Endothelial cell of umbilical vein (primary cell): ENCODE measurements at regions not wholly inside any gene's neighbourhood (a gene's known extent, or its start where the extent isn't known, plus 50 kb on each side); places are given as distances from the start of the nearest gene placed in this dataset.

Experiments used
- BruUV-seq: library from RNA; stranded (reverse); fragments of 400-500 nt; replicated peaks from 2 replicates; lab custom pipeline; 2021; lab: Mats Ljungman, UMichigan
- CTCF ChIA-PET: fragments of 300-600, 350-600 bp; sonication (Branson Sonifier 250); formaldehyde crosslinking; loops from one replicate; lab custom pipeline; 2021; ENCODE audit warnings: antibody characterized with exemption, inconsistent platforms; lab: Charles Lee
- POLR2A ChIA-PET: fragments of 300-600, 350-600 bp; sonication (Branson Sonifier 250); formaldehyde crosslinking; loops from one replicate; lab custom pipeline; 2021; ENCODE audit warnings: antibody characterized with exemption, inconsistent platforms; lab: Charles Lee
- DNase-seq: peaks from one replicate; pipeline ENCODE4 v3.0.0-alpha.2; 2011; ENCODE audit warnings: low read depth, low spot score
- FAIRE-seq: peaks from 2 replicates; lab custom pipeline; 2011; peaks lifted over from hg19 to GRCh38; lab: Jason Lieb, UNC
- H2AFZ ChIP-seq: 2 replicates; pipeline ENCODE4 v1.6.0; 2012; ENCODE audit warnings: low read depth, low read length, control low read depth, inconsistent platforms
- H3K27ac ChIP-seq: 2 replicates; pipeline ENCODE4 v1.5.1; 2011; ENCODE audit warnings: low read depth, mild to moderate bottlenecking, control low read depth, low read length, moderate library complexity; ENCODE audit not compliant: insufficient read depth
- H3K27me3 ChIP-seq, 2 experiments: 2 replicates each; pipeline versions ENCODE4 v1.6.0 to v1.6.1; 2011; ENCODE audit warnings: low read length in 2 of 2, mixed read lengths in 1 of 2; ENCODE audit not compliant: control insufficient read depth in 2 of 2, insufficient read depth in 2 of 2
- H3K36me3 ChIP-seq, 2 experiments: 2 replicates in 1 of 2; 3 replicates in 1 of 2; pipeline ENCODE4 v1.5.1; 2011; ENCODE audit warnings: low read length in 2 of 2, mild to moderate bottlenecking in 1 of 2, moderate library complexity in 1 of 2; ENCODE audit not compliant: control insufficient read depth in 2 of 2, insufficient read depth in 2 of 2; ENCODE audit errors: extremely low read depth in 1 of 2
- H3K4me1 ChIP-seq: 3 replicates; pipeline ENCODE4 v1.5.1; 2011; ENCODE audit warnings: mild to moderate bottlenecking, low read length; ENCODE audit not compliant: control insufficient read depth, insufficient read depth; ENCODE audit errors: extremely low read depth
- H3K4me2 ChIP-seq: 2 replicates; pipeline ENCODE4 v1.6.1; 2011; ENCODE audit warnings: low read length, control low read depth, mixed read lengths; ENCODE audit not compliant: insufficient read depth
- H3K4me3 ChIP-seq, 3 experiments: fragments of 200-600 bp in 1 of 3; sonication (generic), shearing (Covaris generic) in 1 of 3; replicated peaks in 1 of 3; 2 replicates each; pipeline ENCODE4 v1.5.1; 2011 to 2016; ENCODE audit warnings: control low read depth in 3 of 3, low read length in 3 of 3, mild to moderate bottlenecking in 2 of 3, inconsistent platforms in 1 of 3, low read depth in 1 of 3, moderate library complexity in 1 of 3; ENCODE audit not compliant: insufficient read depth in 1 of 3
- H3K79me2 ChIP-seq: 2 replicates; pipeline ENCODE4 v1.6.0; 2012; ENCODE audit warnings: low read length, inconsistent platforms; ENCODE audit not compliant: control insufficient read depth, insufficient read depth
- H3K9ac ChIP-seq: replicated peaks from 2 replicates; pipeline ENCODE3; 2011; ENCODE audit warnings: low read length, control low read depth; ENCODE audit not compliant: insufficient read depth; ENCODE audit errors: extremely low read depth
- H3K9me1 ChIP-seq: replicated peaks from 3 replicates; pipeline ENCODE4 v1.6.0; 2011; ENCODE audit warnings: mild to moderate bottlenecking, low read length; ENCODE audit not compliant: control insufficient read depth, insufficient read depth; ENCODE audit errors: extremely low read depth
- H3K9me3 ChIP-seq: replicated peaks from 2 replicates; pipeline ENCODE4 v1.5.1; 2012; ENCODE audit warnings: low read length, inconsistent platforms; ENCODE audit not compliant: control insufficient read depth, insufficient read depth
- H4K20me1 ChIP-seq: replicated peaks from 2 replicates; pipeline ENCODE3; 2011; ENCODE audit warnings: mild to moderate bottlenecking, low read length; ENCODE audit not compliant: control insufficient read depth, insufficient read depth; ENCODE audit errors: extremely low read depth
- EZH2 ChIP-seq: IDR thresholded peaks from 2 replicates; pipeline ENCODE4 v1.6.1; 2012; ENCODE audit warnings: borderline replicate concordance, low read depth, mild to moderate bottlenecking, moderate library complexity, low read length, inconsistent platforms; ENCODE audit not compliant: severe bottlenecking
- FOS ChIP-seq: IDR thresholded peaks from 2 replicates; pipeline ENCODE4 v1.6.1; 2011; ENCODE audit warnings: mild to moderate bottlenecking, low read length, moderate library complexity, borderline replicate concordance; ENCODE audit not compliant: insufficient read depth
- GATA2 ChIP-seq: IDR thresholded peaks from 2 replicates; pipeline ENCODE4 v1.7.0; 2011; ENCODE audit warnings: low read depth, mild to moderate bottlenecking, moderate library complexity, mixed read lengths, low read length; ENCODE audit not compliant: insufficient read length, insufficient read depth
- JUN ChIP-seq: IDR thresholded peaks from 2 replicates; pipeline ENCODE4 v1.6.1; 2011; ENCODE audit warnings: borderline replicate concordance, low read depth; ENCODE audit not compliant: insufficient read length, insufficient read depth
- MYC ChIP-seq: IDR thresholded peaks from one replicate; pipeline ENCODE4 v1.6.1; 2011; ENCODE audit warnings: mild to moderate bottlenecking, low read depth, low read length
- POLR2A ChIP-seq: IDR thresholded peaks from 2 replicates; pipeline ENCODE4 v1.6.1; 2012; ENCODE audit warnings: low read depth, mild to moderate bottlenecking, control low read depth, low read length
- POLR2AphosphoS5 ChIP-seq: IDR thresholded peaks from 2 replicates; pipeline ENCODE4 v1.6.1; 2012; ENCODE audit warnings: low read depth, mild to moderate bottlenecking, control low read depth, low read length, moderate library complexity; ENCODE audit not compliant: insufficient read depth
- dilution Hi-C: fragments of 300-500 bp; cut with MboI; formaldehyde crosslinking; loops from one replicate; pipeline ENCODE4 v1.15.0; 2019; ENCODE audit warnings: low sequenced_read_pairs; ENCODE audit not compliant: extremely low pct_ligation_motif_present
- intact Hi-C: fragments of 100-400 bp; cut with micrococcal nuclease; formaldehyde crosslinking; loops from one replicate; pipeline ENCODE4 v1.10.0; 2022
- TF ChIP-seq, protein P1 (sequence below): IDR thresholded peaks from 2 replicates; pipeline ENCODE4 v1.6.1; 2011; ENCODE audit not compliant: insufficient read depth, insufficient read length
- TF ChIP-seq, protein P2 (sequence below), 2 donors: IDR thresholded peaks; 1 replicate in 1 of 2; 2 replicates in 1 of 2; pipeline ENCODE4 v1.5.1; 2011; ENCODE audit warnings: low read length in 2 of 2, mild to moderate bottlenecking in 2 of 2, moderate library complexity in 2 of 2, control low read depth in 1 of 2, inconsistent platforms in 1 of 2, low read depth in 1 of 2; ENCODE audit not compliant: insufficient read depth in 1 of 2; ENCODE audit errors: extremely low read depth in 1 of 2

DNA sequence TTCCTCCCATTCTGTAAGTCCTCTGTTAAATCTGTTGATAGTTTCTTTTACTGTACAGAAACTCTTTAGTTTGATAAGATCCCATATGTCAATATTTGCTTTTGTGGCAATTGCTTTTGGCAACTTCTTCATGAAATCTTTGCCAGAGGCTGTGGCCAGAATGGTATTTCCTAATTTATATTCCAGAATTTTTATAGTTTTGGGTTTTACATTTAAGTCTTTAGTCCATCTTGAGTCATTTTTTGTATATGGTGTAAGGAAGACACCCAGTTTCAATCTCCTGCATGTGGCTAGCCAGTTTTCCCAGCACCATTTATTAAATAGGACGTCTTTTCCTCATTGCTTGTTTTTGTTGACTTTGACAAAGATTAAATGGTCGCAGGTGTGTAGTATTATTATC lies 372.4 kb upstream of the CADM2 start:
- no peaks in the 10 kb centered on the region for H4K20me1 ChIP-seq
- ChIA-PET POLR2A (no interaction called here), CTCF (no interaction called here)
- DNase-seq (no peak), FAIRE-seq (no peak)
- BruUV-seq, result no TSS peak
- no peak overlapping the region for H3K27ac ChIP-seq
- dilution Hi-C loops (no loop called here), intact Hi-C loops (no loop called here)
- H3K9ac ChIP-seq, result no peak overlapping the region
- no peak overlapping the region for H2AFZ ChIP-seq
- no peaks in the 10 kb centered on the region for H3K79me2 ChIP-seq
- H3K9me3 ChIP-seq, result peaks cover 5% of the 10 kb centered on the region
- H3K9me1 ChIP-seq, result no peaks in the 10 kb centered on the region
- H3K4me3 ChIP-seq, result no peak overlapping the region
- no peak for TF ChIP-seq POLR2A
- TF ChIP-seq GATA2, result no peak
- TF ChIP-seq JUN, result no peak
- TF ChIP-seq, protein P1, sequence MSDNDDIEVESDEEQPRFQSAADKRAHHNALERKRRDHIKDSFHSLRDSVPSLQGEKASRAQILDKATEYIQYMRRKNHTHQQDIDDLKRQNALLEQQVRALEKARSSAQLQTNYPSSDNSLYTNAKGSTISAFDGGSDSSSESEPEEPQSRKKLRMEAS, result no peak
- TF ChIP-seq, protein P2, sequence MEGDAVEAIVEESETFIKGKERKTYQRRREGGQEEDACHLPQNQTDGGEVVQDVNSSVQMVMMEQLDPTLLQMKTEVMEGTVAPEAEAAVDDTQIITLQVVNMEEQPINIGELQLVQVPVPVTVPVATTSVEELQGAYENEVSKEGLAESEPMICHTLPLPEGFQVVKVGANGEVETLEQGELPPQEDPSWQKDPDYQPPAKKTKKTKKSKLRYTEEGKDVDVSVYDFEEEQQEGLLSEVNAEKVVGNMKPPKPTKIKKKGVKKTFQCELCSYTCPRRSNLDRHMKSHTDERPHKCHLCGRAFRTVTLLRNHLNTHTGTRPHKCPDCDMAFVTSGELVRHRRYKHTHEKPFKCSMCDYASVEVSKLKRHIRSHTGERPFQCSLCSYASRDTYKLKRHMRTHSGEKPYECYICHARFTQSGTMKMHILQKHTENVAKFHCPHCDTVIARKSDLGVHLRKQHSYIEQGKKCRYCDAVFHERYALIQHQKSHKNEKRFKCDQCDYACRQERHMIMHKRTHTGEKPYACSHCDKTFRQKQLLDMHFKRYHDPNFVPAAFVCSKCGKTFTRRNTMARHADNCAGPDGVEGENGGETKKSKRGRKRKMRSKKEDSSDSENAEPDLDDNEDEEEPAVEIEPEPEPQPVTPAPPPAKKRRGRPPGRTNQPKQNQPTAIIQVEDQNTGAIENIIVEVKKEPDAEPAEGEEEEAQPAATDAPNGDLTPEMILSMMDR (IDR thresholded peaks at IDR 0.05; ENCODE audit: extremely low read depth in 1 of 2, insufficient read depth in 1 of 2, low read depth in 1 of 2, low read length in 2 of 2), result no peak
- no peak for TF ChIP-seq MYC
- no peak overlapping the region for H3K4me2 ChIP-seq
- no peaks in the 10 kb centered on the region for H3K27me3 ChIP-seq
- H3K36me3 ChIP-seq, result no peaks in the 10 kb centered on the region
- no peaks in the 10 kb centered on the region for H3K4me1 ChIP-seq

DNA sequence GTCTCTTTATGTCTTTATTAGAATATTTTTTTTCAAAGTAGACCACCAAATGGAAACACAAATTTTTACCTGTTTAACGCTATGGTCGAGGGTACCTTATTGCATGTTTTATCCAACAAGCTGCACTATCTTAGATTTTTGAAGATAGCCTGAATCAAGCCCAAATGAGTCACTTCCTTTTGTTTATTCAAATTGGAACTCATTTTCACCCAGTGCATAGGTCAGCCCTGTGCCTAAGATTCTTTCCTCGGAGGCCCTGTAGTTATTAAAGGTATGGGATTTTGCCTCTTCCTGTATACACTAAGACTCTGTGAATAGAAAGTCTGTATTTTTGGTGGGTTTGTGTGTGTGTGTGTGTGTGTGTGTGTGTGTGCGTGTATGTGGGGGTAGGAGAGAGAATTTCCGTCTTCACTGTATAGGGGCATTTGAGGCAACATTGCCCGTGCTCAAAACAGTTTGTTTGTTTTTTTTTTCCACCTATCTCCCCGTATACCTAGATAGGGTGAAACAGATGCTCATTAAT lies 358.0 kb upstream of the CADM2 start:
- dilution Hi-C loops (no loop called here), intact Hi-C loops (no loop called here)
- TF ChIP-seq POLR2AphosphoS5 (no peak), GATA2 (no peak), POLR2A (no peak), JUN (no peak), EZH2 (no peak), FOS (no peak), MYC (no peak)
- TF ChIP-seq, protein P2 (IDR thresholded peaks at IDR 0.05; ENCODE audit: extremely low read depth in 1 of 2, insufficient read depth in 1 of 2, low read depth in 1 of 2, low read length in 2 of 2), result no peak
- TF ChIP-seq, protein P1, result no peak
- ChIA-PET CTCF (no interaction called here), POLR2A (no interaction called here)
- peaks cover 5% of the 10 kb centered on the region for H3K9me3 ChIP-seq
- H3K27me3 ChIP-seq, result no peaks in the 10 kb centered on the region
- no peaks in the 10 kb centered on the region for H3K79me2 ChIP-seq
- no peak overlapping the region for H3K27ac ChIP-seq
- H3K4me2 ChIP-seq, result no peak overlapping the region
- no TSS peak for BruUV-seq
- no peaks in the 10 kb centered on the region for H3K4me1 ChIP-seq
- no peak for DNase-seq
- no peaks in the 10 kb centered on the region for H3K36me3 ChIP-seq
- no peak overlapping the region for H3K9ac ChIP-seq
- H2AFZ ChIP-seq, result no peak overlapping the region
- H3K9me1 ChIP-seq, result no peaks in the 10 kb centered on the region
- no peaks in the 10 kb centered on the region for H4K20me1 ChIP-seq
- no peak overlapping the region for H3K4me3 ChIP-seq
- no peak for FAIRE-seq
